ENCODE measurements at regions not wholly inside any gene's neighbourhood (a gene's known extent, or its start where the extent isn't known, plus 50 kb on each side); places are given as distances from the start of the nearest gene placed in this dataset.

DNA sequence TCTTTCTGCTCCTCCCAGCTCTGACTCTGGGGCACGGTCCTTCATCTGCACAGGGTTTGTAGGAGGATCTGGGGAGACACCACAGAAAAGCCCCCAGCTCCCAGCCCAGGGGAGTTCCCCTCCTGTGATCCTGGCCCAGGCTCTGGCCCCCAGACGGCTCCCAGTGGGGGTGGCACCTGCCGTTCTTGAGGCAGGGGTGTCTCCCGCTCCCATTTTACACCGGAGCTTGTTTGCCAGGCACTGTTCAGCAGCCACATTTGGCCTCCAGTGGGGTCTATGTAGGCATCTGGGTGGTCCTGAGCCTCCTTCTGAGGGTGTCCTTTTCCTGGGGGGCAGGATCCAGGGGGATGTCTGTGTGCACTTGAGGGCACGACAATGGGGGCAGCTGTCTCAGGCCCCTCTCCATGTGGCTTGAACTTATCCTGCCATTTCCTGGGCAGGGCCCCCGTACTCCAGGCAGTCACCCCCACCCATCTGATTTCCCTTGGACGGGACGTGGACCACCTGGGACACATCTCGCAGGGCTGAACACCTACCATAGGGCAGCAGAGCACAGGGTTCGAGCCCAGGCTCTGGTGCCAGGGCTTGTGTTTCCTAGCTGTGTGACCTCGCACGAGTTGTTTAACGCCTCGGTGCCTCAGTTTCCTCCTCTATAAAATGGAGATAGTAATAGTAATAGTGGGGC lies 275.0 kb upstream of the MVB12B start:
- no peak for TF ChIP-seq EZH2 (IDR thresholded peaks at IDR 0.05; ENCODE audit: borderline replicate concordance, low read depth, low read length, poor library complexity, severe bottlenecking)
- no peak for TF ChIP-seq CTCF (conservative IDR thresholded peaks at IDR 0.05; ENCODE audit: low read depth, low read length)
